Activated CD4-positive, alpha-beta T cell treated with anti-CD3 and anti-CD28 coated beads, Interleukin-2, amount 50 U/mL, for 24 hours (primary cell): ENCODE measurements at regions not wholly inside any gene's neighbourhood (a gene's known extent, or its start where the extent isn't known, plus 50 kb on each side); places are given as distances from the start of the nearest gene placed in this dataset.

ENCODE experiments used
- DNase-seq, 2 donors: peaks; one replicate each; pipeline ENCODE4 v3.0.0-alpha.2; 2020; ENCODE audit warnings: low read depth in 1 of 2, low spot score in 1 of 2

DNA sequence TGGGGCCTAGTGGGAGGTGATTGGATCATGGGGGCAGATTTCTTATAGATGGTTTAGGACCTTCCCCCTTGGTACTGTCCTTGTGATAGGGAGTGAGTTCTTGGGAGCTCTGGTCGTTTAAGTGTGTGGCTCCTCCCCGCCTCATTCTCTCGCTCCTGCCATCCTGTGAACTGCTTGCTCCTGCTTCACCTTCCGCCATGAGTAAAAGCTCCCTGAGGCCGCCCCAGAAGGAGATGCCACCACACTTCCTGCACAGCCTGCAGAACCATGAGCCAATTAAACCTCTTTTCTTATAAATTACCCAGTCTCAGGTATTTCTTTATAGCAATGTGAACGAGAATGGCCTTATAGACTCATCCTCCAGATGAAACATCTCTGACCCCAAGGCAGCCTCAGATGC lies 101.5 kb downstream of the KCNF1 start:
- DNase-seq: no peak

DNA sequence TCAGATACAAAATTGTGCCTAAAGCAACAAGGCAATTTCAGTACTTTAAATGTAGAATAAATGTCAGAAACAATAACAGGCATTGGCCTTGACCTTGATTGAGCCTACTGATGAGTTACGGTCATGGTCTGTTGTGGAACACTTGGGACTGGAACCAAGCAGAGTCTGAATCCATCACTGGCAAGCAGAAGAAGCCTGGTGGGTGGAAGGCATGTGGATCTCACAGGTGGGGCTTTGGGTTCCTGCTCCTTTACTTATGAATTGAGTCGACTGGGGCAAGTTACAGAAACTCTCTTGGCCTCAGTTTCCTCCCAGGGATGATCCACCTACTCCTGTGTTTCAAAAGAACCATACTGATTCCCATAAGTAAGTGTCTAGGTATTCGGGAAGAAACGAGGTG lies 102.3 kb downstream of the KCNF1 start:
- no peak for DNase-seq

DNA sequence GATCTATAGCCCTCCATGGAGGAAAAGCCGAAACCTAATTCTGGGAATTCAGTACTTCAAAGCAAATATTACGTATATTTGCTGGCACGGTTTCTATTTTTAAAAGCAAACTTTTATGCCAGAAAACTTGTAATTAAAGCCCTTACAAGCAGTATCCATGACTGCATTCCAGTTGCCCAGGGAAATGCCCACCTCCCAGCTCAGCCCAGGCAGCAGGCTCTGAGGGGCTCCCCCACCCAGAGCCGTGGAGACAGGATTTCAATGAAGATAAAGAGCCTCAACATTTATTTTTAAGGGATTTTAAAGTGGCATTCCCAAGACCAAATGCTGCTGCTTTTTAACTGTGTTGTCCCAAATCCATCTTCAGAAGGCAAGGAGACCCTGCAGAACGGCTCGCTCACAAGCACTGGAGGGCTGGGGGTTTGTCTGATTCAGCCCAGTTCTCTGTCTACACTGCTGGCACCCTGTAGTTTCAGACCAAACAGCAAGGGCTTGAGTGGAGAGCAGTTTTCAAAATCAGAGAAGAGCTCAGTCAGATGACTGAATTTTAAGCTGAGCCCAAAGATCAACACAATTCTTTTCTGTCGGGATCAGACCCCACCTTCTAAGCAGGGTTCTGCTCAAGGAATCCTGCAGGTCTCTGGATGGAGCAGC lies 105.1 kb downstream of the KCNF1 start:
- no peak for DNase-seq

DNA sequence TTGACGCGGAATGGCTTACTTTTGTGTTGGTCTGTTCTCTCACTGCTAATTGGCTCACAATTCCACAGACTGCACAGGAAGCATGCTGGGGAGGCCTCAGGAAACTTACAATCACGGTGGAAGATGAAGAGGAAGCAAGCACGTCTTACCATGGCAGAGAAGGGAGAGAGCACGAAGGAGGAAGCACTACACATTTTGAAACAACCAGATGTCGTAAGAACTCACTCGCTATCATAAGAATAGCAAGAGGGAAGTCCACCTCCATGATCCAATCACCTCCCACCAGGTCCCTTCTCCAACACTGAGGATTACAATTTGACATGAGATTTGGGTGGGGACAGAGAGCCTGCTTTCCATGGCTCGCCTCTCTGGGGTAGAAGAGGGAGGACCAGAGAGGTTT lies 106.2 kb downstream of the KCNF1 start:
- DNase-seq: no peak

DNA sequence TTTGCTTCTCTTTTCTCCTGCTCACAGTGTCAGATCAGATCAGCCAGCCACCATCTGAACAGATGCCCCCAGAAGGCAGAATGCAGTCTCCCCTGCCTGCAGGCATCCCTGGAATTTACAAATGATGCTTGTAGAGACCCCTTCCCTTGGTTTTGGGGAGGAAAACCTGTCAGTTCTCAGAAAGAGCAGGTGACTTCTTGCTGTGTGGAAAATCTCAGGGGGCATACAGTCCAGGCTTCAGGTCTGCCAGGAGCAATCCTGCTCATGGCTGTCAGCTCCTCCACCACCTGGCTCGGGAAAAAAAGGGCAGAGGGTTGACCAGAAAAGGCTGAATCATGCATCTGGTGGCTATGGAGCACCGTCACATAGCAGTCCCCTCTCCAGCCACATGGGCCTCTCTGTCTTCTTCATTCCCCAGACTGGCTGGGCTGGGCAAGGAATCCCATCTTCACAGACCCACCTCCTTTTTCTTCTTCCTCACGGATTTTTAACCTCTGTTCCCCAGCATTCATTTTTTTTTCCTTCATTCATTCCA lies 107.0 kb downstream of the KCNF1 start:
- no peak for DNase-seq

DNA sequence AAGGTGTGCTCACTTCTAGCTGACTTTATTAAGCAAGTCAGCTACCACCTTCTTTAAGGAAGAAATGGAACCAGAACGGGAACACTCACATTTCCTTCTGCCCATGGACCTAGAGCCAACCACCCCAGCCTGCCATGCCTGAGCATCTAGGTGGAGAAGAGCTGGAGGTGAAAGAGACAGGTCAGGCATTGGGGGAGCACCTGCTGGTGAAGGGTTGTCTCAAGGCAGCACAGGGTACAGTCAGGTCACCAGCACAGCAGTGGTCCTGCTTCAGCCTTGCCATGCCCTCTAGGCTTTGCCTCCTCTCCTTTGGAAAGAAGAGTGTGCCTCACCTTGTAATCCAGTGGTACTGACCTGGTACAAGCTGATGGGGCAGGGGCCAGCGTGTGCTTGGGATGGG lies 107.9 kb downstream of the KCNF1 start:
- no peak for DNase-seq

- no peak for DNase-seq
Observed at GRCh38 chr2:11022064-11022463, 110.3 kb downstream of the KCNF1 start.

DNA sequence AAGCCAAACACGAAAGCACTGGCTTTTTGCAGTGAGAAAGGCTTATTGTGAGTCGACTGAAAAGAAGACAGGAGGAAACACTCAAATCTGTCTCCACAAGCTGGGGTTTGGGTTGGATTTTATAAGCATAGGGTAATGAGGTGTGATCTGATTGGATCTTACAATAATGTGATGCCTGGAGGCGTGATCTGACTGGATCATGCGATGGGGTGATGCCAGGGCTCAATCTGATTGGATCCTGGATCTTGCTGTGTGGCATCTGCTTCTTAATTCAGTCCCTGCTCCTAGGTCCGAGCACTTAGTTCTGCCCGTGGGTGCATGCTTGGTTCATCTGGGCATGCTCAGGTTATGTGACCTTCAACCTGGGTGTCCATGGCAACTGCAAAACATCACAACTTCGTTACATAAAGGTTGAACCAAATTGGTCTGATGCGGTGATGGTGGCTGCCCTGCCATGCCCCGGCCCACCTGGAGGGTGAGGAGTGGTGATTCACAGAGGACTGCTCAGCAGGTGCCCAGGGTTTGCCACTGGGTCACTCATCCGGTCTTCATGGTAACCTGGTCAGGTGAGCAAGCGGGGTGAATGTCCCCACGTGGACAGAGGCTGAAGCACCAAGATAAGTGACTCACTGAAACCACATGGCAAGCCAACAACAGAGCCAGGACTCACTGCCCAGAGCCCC lies 111.0 kb downstream of the KCNF1 start:
- DNase-seq: no peak

DNA sequence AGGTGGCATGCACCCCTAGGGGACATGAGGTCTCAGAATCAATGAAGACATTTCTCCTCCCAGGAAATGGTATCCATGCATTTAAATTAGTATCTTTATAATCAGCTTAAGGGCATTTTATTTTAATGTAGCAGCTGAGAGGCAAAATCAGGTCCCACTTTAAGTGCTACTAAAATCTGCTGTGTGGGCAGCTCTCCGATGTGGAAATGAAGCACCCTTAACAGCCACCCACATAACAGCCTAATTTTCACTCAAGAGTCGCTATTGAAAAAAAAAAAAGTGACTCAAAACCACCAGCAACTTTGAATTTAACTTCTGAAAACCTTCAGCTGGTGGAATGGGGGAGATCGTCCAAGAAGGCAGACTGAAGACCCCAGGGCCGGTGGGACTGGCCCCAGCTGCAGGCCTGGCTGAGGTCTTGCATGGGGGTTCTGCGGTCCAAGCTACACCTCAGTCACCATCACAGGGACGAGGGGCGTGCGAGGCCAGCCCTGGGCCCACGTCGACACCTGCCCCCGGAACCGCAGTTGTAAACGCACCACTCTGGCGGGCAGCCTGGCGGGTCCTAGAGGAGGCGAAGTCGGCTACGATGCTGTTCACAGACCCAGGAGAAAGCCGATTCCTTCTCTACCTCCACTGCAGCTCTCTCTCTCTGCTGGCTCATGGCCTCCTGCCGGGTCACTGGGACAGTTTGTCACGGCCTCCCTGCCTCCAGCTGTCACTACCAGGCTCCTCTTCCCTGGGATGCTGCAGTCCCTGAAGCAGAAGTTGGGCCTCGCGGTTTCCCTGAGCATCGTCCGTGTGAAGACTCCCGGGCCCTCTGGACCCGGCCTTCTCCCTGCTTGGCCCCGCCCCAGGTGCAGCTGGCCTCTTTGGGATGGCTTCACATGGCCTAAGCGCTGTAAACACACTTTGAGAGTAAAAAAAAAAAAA lies 111.9 kb downstream of the KCNF1 start:
- no peak for DNase-seq

DNA sequence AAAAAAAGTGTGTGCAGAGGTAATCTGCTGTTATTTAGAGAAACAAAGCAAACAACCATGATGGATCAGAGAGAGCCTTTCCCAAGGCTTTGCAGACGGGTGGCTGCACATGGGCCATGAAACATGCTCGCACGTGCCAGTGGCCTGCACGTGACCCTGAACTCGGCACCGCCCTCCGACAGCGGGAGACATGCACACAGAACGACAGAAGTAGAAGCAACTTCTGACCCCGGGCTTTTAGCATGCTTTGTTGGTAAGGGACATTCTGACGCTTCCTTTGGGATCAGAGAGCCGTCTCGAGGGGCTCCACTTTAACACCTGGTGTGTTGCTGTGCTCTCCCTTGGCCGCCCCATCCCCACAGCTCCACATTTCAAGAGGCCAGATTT lies 112.5 kb downstream of the KCNF1 start:
- DNase-seq: no peak

DNA sequence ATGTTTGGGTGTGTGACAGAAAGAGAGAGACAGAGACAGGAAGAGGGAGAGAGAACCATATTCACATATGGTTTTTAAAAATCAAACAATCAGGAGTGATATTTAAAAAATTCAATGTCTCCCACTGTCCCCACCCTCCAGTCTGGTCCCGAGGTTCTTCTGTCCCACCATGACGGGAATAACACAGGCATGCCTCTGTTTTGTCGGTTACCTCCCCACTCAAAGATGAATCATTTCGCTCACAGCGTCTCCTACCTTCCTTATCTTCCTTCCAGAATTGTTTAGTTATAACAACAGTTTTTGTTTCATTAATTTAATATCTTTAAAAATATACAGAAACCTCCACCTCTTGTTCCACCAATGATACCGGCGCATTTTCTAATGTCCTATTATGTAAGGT lies 113.0 kb downstream of the KCNF1 start:
- no peak for DNase-seq

DNA sequence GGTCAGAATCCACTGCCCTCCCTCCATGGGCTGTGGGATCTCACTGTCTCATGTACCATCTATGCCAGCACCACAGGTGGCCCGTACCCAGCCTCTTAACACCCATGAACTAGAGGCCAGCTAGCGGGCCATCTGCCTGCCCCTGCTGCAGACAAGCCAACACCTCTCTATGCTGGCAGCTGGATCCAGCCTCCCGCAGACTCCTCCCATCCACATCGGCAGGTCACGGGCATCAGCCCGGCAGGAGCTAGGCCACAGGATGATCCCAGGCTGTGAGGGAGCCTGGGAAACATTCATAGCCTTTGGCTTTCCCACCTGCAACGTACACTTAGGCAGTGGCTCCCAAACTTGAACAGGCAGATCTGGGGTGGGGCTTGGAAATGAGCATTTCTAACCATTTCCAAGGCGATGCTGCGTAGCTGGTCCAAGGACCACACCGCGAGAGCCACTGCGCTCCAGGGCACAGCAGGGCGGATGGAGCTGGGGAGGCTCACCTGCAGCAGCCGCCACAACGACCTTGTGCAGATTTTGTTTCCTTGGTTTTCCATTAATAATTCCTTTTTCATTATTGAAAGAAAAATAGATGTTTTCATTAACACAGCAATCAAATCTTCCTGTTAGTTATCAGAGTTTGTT lies 114.7 kb downstream of the KCNF1 start:
- no peak for DNase-seq

GRCh38 chr2:11027195-11027594 lies 115.5 kb downstream of the KCNF1 start:
- DNase-seq: no peak

DNA sequence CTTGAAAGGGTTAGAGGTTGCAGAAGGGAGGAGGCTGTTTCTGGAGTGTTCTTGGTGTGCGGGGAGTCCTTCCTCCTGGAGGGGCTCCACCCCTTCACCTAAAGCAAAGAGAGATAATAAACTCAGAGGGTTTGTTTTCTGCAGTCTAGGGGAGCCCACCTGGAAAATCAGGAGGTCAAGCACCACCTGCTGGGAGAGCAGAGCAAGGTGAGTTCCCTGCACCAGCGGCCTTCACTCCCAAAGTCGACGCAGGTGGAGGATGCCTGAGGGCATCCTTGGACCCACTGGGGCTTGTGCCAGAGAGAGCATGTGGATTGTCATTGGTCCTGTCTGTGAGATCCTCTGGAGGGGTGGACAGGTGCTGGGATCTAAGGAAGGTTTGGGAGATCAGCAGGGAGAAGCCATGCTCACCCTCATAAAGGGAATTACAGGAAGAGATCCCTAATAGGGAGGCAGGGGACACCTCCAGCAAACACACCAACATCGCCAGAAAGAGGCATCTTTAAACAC lies 116.7 kb downstream of the KCNF1 start:
- DNase-seq: no peak

DNA sequence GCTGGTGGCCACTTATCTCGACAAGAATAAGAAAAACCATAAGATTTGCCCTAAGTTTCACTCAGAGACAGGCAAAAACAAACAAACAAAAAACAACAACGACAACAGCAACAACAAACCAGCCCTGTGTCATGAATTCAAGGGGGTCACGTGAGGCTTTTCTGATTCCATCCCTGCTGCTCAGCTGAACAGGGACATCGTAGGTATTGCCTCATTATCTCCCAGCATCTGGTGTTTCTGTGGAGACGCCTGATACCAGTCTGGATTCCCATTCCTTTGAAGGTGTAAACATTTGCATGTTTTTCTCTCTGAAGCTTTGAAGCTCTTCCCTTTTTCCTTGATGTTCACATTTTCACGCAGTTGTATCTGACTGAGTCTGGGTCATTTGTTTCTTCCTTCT lies 117.4 kb downstream of the KCNF1 start:
- DNase-seq: no peak

DNA sequence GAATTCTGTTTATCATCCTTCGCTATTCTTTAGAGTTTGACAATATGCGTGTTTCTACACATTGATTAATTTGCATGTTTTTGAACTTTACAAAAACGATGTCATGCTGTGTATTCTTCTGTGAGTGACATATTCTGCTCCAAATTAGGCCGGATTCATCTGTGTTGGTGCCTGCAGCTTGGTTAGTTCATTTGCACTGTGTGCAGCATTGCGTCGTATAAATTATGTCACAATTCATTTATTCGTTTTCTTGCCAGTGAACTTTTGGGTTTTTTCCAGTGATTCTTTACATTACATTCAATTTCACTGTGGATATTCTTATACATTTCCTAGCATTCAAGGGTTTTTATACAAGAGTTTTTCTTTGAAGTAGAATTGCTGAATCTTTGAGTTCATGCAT lies 118.3 kb downstream of the KCNF1 start:
- no peak for DNase-seq

GRCh38 chr2:11030909-11031308 lies 119.2 kb downstream of the KCNF1 start:
- no peak for DNase-seq

DNA sequence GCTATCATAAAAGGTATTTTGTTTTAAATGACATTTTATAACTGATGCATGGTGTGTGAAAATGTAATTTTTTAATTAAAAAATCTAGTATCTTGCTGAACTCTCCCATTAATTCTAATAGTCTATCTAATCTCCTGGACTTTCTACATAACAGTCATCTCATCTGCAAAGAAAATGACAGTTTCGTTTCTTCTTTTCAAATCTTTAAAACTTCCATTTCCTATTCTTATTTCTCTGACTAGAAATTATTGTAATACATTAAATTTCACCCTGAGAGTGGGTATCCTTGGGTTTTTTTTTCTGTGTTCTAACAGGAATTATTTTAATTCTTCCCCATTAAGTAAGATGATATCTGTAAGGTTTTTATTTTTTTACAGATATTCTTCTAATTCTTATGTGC lies 120.1 kb downstream of the KCNF1 start:
- DNase-seq: no peak

GRCh38 chr2:11032396-11032795 lies 120.7 kb downstream of the KCNF1 start:
- DNase-seq: no peak

DNA sequence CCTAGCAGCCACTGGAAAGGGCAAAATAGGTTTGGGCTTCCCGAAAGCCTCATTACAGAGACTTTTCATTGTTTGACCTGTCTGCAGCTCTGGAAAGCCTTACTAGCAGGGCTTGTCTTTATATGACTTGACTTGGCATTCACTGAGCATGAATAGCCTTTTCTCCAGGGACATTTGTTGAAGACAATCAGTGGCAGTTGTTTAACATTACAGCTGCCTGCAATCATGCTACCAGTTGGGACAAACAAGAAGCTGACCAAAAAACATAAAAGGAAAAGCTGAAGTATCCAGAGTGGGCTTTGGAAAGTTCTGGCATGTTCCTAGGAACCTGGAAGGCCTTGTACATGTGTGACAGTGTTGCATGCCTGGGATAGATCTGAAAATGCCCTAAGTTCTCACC lies 121.4 kb downstream of the KCNF1 start:
- no peak for DNase-seq

DNA sequence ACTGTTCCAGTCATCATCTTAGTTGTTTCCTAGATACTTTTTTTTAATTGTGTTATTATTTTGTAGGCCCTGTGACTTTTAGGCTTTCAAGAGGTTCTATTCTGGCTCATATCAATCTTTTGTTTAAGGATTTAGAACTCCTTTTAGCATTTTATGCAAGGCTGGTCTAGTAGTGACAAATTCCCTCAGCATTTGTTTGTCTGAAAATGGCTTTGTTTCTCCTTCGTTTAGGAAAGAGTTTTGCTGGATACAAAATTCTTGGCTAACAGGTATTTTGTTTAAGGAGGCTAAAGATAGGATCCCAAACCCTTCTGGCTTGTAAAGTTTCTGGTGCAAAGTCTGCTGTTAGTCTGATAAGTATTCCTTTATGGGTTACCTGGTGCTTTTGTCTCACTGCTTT lies 116.6 kb upstream of the SLC66A3 start:
- no peak for DNase-seq
